GM23248 (cell line): ENCODE measurements at regions not wholly inside any gene's neighbourhood (a gene's known extent, or its start where the extent isn't known, plus 50 kb on each side); places are given as distances from the start of the nearest gene placed in this dataset.

Experiments used
- DNase-seq: peaks from one replicate; pipeline ENCODE4 v3.0.0-alpha.2; 2015
- H2AFZ ChIP-seq: fragments of 200-600 bp; sonication (generic); 2 replicates; pipeline ENCODE4 v1.6.1; 2016; ENCODE audit warnings: antibody characterized with exemption
- H3F3A ChIP-seq: fragments of 200-600 bp; sonication (generic); 2 replicates; pipeline ENCODE4 v1.6.1; 2016; ENCODE audit warnings: mild to moderate bottlenecking, antibody characterized with exemption, mixed run types; ENCODE audit not compliant: insufficient read depth
- H3K27ac ChIP-seq: fragments of 200-600 bp; sonication (generic); 2 replicates; pipeline ENCODE4 v1.5.1; 2016; ENCODE audit warnings: mild to moderate bottlenecking
- H3K27me3 ChIP-seq: fragments of 200-600 bp; sonication (generic); replicated peaks from 2 replicates; pipeline ENCODE4 v1.6.1; 2016; ENCODE audit warnings: mild to moderate bottlenecking; ENCODE audit not compliant: insufficient read depth
- H3K36me3 ChIP-seq: fragments of 200-600 bp; sonication (generic); 2 replicates; pipeline ENCODE4 v1.6.1; 2016; ENCODE audit warnings: low read depth, mild to moderate bottlenecking
- H3K4me1 ChIP-seq: fragments of 200-600 bp; sonication (generic); 2 replicates; pipeline ENCODE4 v1.6.1; 2016; ENCODE audit warnings: mild to moderate bottlenecking; ENCODE audit not compliant: insufficient read depth
- H3K4me2 ChIP-seq: fragments of 200-600 bp; sonication (generic); one replicate; pipeline ENCODE4 v1.6.1; 2016; ENCODE audit warnings: mild to moderate bottlenecking; ENCODE audit not compliant: unreplicated experiment
- H3K4me3 ChIP-seq: fragments of 200-600 bp; sonication (generic); 2 replicates; pipeline ENCODE4 v1.5.1; 2016; ENCODE audit warnings: mild to moderate bottlenecking
- H3K79me2 ChIP-seq: fragments of 200-600 bp; sonication (generic); 2 replicates; pipeline ENCODE4 v1.6.1; 2016; ENCODE audit warnings: mild to moderate bottlenecking; ENCODE audit not compliant: insufficient read depth
- H3K9ac ChIP-seq: fragments of 200-600 bp; sonication (generic); 2 replicates; pipeline ENCODE4 v1.6.1; 2016; ENCODE audit warnings: mild to moderate bottlenecking
- H3K9me2 ChIP-seq: fragments of 200-600 bp; sonication (generic); 2 replicates; pipeline ENCODE4 v1.6.1; 2016; ENCODE audit warnings: mixed run types, mild to moderate bottlenecking, moderate library complexity; ENCODE audit not compliant: insufficient read depth
- H3K9me3 ChIP-seq: fragments of 200-600 bp; sonication (generic); one replicate; pipeline ENCODE4 v1.6.1; 2017; ENCODE audit warnings: low read depth
- H4K20me1 ChIP-seq: fragments of 200-600 bp; sonication (generic); 2 replicates; pipeline ENCODE4 v1.6.0; 2016; ENCODE audit not compliant: insufficient read depth
- EZH2 ChIP-seq: fragments of 200-600 bp; sonication (generic); IDR thresholded peaks from 2 replicates; pipeline ENCODE4 v1.6.1; 2018; ENCODE audit warnings: antibody characterized with exemption, mild to moderate bottlenecking; ENCODE audit not compliant: insufficient read depth, poor library complexity, severe bottlenecking
- EZH2phosphoT487 ChIP-seq: fragments of 200-600 bp; sonication (generic); IDR thresholded peaks from 2 replicates; pipeline ENCODE4 v1.6.1; 2018; ENCODE audit warnings: antibody characterized with exemption, moderate library complexity, mild to moderate bottlenecking, low read depth; ENCODE audit not compliant: insufficient read depth
- WGBS, 2 experiments: methylation state at CpG; one replicate each; pipeline ENCODE4 v1.1.6; 2015 to 2017; ENCODE audit warnings: low lambda C conversion rate in 2 of 2, low coverage in 1 of 2; ENCODE audit errors: missing lambda C conversion rate in 2 of 2; 5-methylcytosine and 5-hydroxymethylcytosine counted together
- in situ Hi-C: fragments of 300-500 bp; cut with MboI; formaldehyde crosslinking; loops from 2 replicates; pipeline ENCODE4 v1.15.0; 2020

GRCh38 chr3:162534431-162534830 lies 1037.8 kb downstream of the OTOL1 start:
- TF ChIP-seq EZH2 (no peak), EZH2phosphoT487 (no peak)
- no peak overlapping the region for H3K4me2 ChIP-seq
- WGBS, 2 experiments = 82 to 92% methylated on average over 2 of the region's 2 CpGs
- no peaks in the 10 kb centered on the region for H3K4me1 ChIP-seq
- in situ Hi-C loops = no loop called here
- H3K36me3 ChIP-seq = no peaks in the 10 kb centered on the region
- H3K4me3 ChIP-seq = no peak overlapping the region
- DNase-seq = no peak
- no peaks in the 10 kb centered on the region for H3K9me2 ChIP-seq
- no peaks in the 10 kb centered on the region for H3K27me3 ChIP-seq
- no peaks in the 10 kb centered on the region for H3K9me3 ChIP-seq
- no peak overlapping the region for H3K27ac ChIP-seq
- H2AFZ ChIP-seq = 0 out of 2 replicates have a peak overlapping the region, but pooled peaks have one; percentile 7
- H3K9ac ChIP-seq = no peak overlapping the region
- no peaks in the 10 kb centered on the region for H3K79me2 ChIP-seq
- no peaks in the 10 kb centered on the region for H4K20me1 ChIP-seq
- H3F3A ChIP-seq = no peaks in the 10 kb centered on the region

- H3K36me3 ChIP-seq = no peaks in the 10 kb centered on the region
- no peak for TF ChIP-seq EZH2
- no peak for TF ChIP-seq EZH2phosphoT487
- no peaks in the 10 kb centered on the region for H3K9me2 ChIP-seq
- no peaks in the 10 kb centered on the region for H3K27me3 ChIP-seq
- no peak overlapping the region for H3K4me3 ChIP-seq
- WGBS, 2 experiments = 60 to 75% methylated on average over 2 of the region's 2 CpGs
- H3K4me1 ChIP-seq = peaks cover 6% of the 10 kb centered on the region; the same call in 1 of the 2 replicates
- no peak overlapping the region for H3K4me2 ChIP-seq
- no peaks in the 10 kb centered on the region for H3F3A ChIP-seq
- no peaks in the 10 kb centered on the region for H3K9me3 ChIP-seq
- H4K20me1 ChIP-seq = no peaks in the 10 kb centered on the region
- H3K79me2 ChIP-seq = no peaks in the 10 kb centered on the region
- in situ Hi-C loops = no loop called here
- H3K9ac ChIP-seq = no peak overlapping the region
- no peak for DNase-seq
- no peak overlapping the region for H3K27ac ChIP-seq
- H2AFZ ChIP-seq = no peak overlapping the region
These were observed 1041.9 kb downstream of the OTOL1 start for GRCh38 chr3:162538491-162538890.

- H3K9ac ChIP-seq = no peak overlapping the region
- H3K9me2 ChIP-seq = no peaks in the 10 kb centered on the region
- no peaks in the 10 kb centered on the region for H3K36me3 ChIP-seq
- no peaks in the 10 kb centered on the region for H3F3A ChIP-seq
- DNase-seq = no peak
- no peaks in the 10 kb centered on the region for H4K20me1 ChIP-seq
- H3K79me2 ChIP-seq = no peaks in the 10 kb centered on the region
- 58 to 63% methylated on average over 3 of the region's 3 CpGs for WGBS, 2 experiments
- H3K4me1 ChIP-seq = peaks cover 6% of the 10 kb centered on the region; the same call in 1 of the 2 replicates
- no peak overlapping the region for H3K27ac ChIP-seq
- H3K27me3 ChIP-seq = no peaks in the 10 kb centered on the region
- in situ Hi-C loops = no loop called here
- no peak overlapping the region for H3K4me3 ChIP-seq
- no peak overlapping the region for H3K4me2 ChIP-seq
- no peak for TF ChIP-seq EZH2
- TF ChIP-seq EZH2phosphoT487 = no peak
- no peak overlapping the region for H2AFZ ChIP-seq
- no peaks in the 10 kb centered on the region for H3K9me3 ChIP-seq
These were observed 1042.3 kb downstream of the OTOL1 start for GRCh38 chr3:162538906-162539305.

- H3K4me3 ChIP-seq = no peak overlapping the region
- peak; percentile 1 for DNase-seq
- peaks cover 6% of the 10 kb centered on the region; the same call in 1 of the 2 replicates for H3K4me1 ChIP-seq
- H4K20me1 ChIP-seq = no peaks in the 10 kb centered on the region
- H3K4me2 ChIP-seq = no peak overlapping the region
- TF ChIP-seq EZH2 (no peak), EZH2phosphoT487 (no peak)
- H3F3A ChIP-seq = no peaks in the 10 kb centered on the region
- H3K9me2 ChIP-seq = no peaks in the 10 kb centered on the region
- H3K9me3 ChIP-seq = no peaks in the 10 kb centered on the region
- no peak overlapping the region for H3K9ac ChIP-seq
- no peaks in the 10 kb centered on the region for H3K79me2 ChIP-seq
- H3K27me3 ChIP-seq = no peaks in the 10 kb centered on the region
- H2AFZ ChIP-seq = no peak overlapping the region; the same call in 1 of the 2 replicates
- no peaks in the 10 kb centered on the region for H3K36me3 ChIP-seq
- in situ Hi-C loops = no loop called here
- no peak overlapping the region for H3K27ac ChIP-seq
These were observed 1043.8 kb downstream of the OTOL1 start for GRCh38 chr3:162540421-162540820.

GRCh38 chr3:162541923-162542322 lies 1045.3 kb downstream of the OTOL1 start:
- Histone ChIP-seq H3K9me2 (no peaks in the 10 kb centered on the region), H3K36me3 (no peaks in the 10 kb centered on the region), H3K9ac (no peak overlapping the region), H3K27ac (no peak overlapping the region), H3K4me2 (no peak overlapping the region), H3K4me1 (peaks cover 6% of the 10 kb centered on the region; the same call in 1 of the 2 replicates), H4K20me1 (no peaks in the 10 kb centered on the region), H2AFZ (no peak overlapping the region), H3F3A (no peaks in the 10 kb centered on the region), H3K4me3 (no peak overlapping the region), H3K9me3 (no peaks in the 10 kb centered on the region), H3K79me2 (no peaks in the 10 kb centered on the region), H3K27me3 (no peaks in the 10 kb centered on the region)
- WGBS, 2 experiments = 65 to 100% methylated on average over 1 to 2 of the region's 2 CpGs
- TF ChIP-seq EZH2phosphoT487 = no peak
- TF ChIP-seq EZH2 = no peak
- no peak for DNase-seq
- in situ Hi-C loops = no loop called here
